NCI-H510A treated with DMSO at 0.1 percent for 48 hours (cell line): ENCODE measurements at regions not wholly inside any gene's neighbourhood (a gene's known extent, or its start where the extent isn't known, plus 50 kb on each side); places are given as distances from the start of the nearest gene placed in this dataset.
A peak's percentile ranks its signal among the peaks of the same experiment; 100 is the strongest.

ENCODE experiments used
- DNase-seq: peaks from one replicate; lab custom pipeline; 2025; lab: John Stamatoyannopoulos, UW

DNA sequence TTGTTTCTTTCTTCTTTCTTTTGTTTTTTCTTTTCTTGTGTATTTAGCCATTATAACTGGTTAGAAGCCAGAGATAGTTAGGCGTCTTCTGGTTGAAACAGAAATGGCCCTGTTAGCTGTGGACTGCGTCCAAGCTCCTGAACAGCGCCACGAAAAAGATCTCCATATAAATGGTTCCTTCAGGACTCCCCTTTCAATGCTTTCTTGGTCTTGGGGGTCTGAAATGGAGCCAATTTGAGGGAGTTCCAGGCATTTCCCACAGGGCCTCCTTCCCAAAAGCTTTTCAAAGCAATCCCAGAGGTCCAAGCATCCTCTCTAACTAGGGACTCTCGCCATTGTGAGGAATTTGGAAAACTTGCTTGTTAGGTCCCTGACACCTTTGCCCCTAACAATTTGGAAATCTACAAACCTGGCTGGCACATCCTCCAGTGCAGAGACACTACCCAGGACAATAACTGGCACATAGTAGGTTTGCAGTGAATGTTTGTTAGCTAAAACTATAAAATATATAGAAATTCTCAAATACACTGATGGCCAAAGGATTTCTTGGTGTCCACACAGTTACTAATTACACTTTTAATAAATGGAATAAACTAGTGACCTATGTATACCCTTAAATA lies 80.1 kb downstream of the MYCN start:
- no peak for DNase-seq

- DNase-seq = no peak
These were observed 79.4 kb downstream of the MYCN start for GRCh38 chr2:16019617-16020351.

DNA sequence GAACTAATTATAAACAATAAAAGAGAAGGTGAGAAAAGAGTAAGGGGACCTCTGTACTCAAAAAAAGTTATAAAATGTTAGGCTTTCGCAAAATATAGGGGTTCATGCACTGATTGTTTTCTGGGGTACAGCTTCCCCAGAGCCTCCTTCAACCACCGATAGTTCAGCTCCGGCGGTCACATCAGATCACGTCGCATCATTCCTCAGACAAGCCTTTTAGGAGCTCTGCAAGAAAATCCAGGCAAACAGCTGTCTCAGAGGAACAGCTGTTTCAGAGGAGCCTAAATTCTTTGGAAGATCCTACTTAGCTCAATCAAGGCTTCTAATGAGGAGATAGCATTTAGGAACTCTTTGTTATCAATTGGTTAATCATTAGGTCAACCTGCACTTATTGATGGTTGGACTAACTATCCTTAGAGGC lies 78.7 kb downstream of the MYCN start:
- DNase-seq = no peak

GRCh38 chr2:16018277-16019059 lies 78.1 kb downstream of the MYCN start:
- DNase-seq = no peak

- DNase-seq = no peak
These were observed 75.9 kb downstream of the MYCN start for GRCh38 chr2:16016282-16016681.

- DNase-seq = no peak
These were observed 75.5 kb downstream of the MYCN start for GRCh38 chr2:16015903-16016265.

DNA sequence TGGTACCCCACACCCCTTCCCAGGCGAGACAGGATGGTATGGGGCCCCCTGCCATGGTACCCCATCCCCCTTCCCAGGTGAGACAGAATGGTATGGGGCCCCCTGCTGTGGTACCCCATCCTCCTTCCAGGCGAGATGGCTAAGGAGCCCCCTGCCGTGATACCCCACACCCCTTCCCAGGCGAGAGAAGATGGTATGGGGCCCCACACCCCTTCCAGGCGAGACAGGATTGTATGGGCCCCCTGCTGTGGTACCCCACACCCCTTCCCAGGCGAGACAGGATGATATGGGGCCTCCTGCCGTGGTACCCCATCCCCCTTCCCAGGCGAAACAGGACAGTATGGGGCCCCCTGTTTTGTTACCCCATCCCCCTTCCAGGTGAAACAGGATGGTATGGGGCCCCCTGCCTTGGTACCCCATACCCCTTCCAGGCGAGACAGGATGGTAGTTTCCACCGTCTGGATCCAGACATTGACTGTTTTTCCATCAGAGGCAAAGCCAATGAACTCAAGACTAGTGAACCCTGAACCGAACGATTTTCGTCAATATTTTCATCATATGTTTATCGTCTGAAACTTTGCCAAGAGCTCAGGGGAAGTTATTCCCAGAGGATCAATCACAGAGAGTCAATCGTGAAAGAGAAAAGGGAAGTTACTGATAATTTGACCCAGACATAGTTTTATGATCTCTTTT lies 75.0 kb downstream of the MYCN start:
- DNase-seq = no peak

GRCh38 chr2:16014802-16015201 lies 74.5 kb downstream of the MYCN start:
- no peak for DNase-seq

- no peak for DNase-seq
These were observed 73.9 kb downstream of the MYCN start for GRCh38 chr2:16014041-16014787.

- DNase-seq = peak; percentile 12
These were observed 73.1 kb downstream of the MYCN start for GRCh38 chr2:16013359-16013911.

DNA sequence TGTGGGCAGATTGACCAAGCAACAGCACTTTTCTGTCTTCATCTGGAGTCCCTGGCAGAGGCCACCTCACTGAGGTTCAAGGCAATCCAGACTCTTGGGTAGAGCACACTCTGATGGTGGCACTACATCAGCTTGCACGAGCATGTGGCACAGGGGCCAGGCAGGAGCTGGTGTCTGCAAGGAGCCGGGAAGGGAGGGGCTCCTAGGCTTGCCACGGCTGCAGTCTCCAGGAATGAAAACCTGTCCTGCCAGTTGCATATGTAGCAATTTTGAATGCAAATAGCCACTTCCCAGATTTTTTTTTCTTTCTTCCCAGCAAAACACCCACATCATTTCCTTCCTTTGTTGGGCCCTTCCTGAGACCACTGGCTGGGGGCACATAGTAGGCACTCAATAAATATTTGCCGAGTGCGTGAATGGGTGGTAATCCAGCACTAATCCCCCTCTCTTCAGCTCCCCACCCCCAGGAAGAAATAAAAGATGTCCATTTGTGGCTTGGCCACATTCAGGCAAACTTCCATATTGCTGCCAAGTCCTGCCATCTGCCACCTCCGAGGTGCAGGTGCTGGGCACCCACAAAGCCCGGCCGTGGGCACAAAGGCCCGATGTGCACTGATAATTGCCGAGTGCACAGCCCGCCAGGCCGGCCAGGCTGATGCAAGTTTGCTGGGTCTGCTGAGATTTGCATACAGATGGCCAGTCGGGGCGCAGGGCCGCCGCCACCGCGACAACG lies 72.4 kb downstream of the MYCN start:
- DNase-seq = peak; percentile 42

GRCh38 chr2:16012029-16012596 lies 71.8 kb downstream of the MYCN start:
- no peak for DNase-seq

DNA sequence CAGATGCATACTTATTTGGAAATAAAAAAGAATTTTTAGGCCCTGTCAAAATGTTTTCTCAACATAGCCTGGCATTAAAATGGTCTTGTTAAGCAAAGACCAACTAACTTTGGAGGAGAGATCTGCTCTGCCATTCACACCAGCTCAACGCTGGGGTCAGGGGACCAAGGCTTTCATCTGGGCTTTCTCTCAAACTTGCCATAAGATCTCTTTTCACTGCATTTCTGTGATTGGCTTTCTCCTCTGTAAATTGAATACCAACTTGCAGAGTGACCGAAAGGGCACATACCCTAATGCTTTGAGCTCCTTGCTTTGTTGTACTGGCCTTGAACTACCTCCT lies 71.2 kb downstream of the MYCN start:
- no peak for DNase-seq

GRCh38 chr2:16010951-16011620 lies 70.7 kb downstream of the MYCN start:
- DNase-seq = no peak

DNA sequence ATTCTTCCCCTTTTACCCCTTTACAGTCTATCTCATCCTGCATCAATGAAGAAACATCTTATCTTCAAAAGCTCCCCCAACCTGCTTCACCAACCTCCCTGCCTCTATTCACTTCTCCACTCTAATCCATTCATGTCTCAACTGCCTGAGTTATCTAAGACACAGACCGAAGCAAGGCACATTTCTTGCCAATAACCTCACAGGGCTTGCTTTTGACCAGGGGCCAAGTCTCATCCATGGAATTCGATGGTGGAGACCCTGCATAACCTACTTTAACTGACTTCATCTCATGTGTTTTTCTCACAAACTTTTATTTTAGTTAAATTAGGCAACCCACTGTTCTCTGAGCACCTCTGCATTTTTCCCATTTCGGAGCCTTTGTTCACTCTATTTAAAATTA lies 69.7 kb downstream of the MYCN start:
- DNase-seq = no peak

GRCh38 chr2:16009560-16009959 lies 69.2 kb downstream of the MYCN start:
- DNase-seq = no peak

DNA sequence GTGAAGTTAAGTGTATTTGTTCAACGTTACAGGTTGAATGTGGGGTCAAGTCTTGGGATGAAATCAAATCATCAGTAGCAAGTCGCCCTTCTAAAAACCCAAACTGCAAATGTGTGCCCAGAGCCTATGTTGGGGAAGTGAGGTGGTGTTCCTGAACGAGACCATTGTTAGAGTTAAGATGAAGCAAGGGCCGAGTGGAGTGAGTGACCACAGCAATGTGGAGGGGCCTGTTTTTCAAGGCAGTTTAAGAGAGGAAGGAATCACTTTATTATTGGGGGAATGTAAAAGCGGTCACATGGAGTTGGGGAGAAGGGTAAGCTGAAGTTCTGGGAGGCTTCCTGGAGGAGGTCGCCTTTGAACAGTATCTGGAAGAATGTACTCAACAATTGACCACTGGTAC lies 68.5 kb downstream of the MYCN start:
- no peak for DNase-seq

DNA sequence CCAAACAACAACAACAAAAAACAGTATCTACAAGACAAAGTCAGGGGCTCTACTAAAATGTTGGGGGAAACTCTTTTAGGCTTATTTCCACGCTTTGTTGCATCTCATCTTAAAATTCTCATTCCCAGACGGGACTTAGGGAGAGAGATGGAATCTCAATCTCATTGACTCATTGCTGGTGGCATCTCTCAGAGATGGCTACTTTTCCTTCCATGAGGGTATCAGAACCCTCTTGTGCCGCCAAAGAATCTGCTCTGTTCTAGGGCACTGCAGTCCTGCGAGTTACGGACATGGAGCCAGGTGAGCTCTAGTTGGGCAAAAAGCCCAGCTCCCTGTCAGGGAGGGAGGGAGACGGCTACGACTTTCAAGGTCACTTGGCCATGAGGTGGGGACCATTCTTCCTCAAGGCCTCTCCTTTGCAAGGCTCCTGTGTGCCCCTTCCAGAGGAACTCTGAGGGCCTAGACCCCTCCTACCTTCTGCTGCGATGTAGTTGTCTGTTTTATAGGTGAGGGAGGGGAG lies 68.0 kb downstream of the MYCN start:
- DNase-seq = no peak

- no peak for DNase-seq
These were observed 67.0 kb downstream of the MYCN start for GRCh38 chr2:16007167-16007934.
